CD4-positive, CD25-positive, alpha-beta regulatory T cell (primary cell): ENCODE measurements at regions not wholly inside any gene's neighbourhood (a gene's known extent, or its start where the extent isn't known, plus 50 kb on each side); places are given as distances from the start of the nearest gene placed in this dataset.

Source experiments
- ATAC-seq, 2 donors: fragments of 150-1000 bp; cut with Tn5 transposase; one replicate each; pipeline ENCODE4 v1.10.0; 2021; ENCODE audit warnings: low read depth in 2 of 2, moderate number of reproducible peaks in 2 of 2, moderate library complexity in 1 of 2
- DNase-seq, 3 donors: peaks; one replicate each; pipeline versions ENCODE4 v3.0.0 to v3.0.0-alpha.2; 2012 to 2022; ENCODE audit warnings: mixed read lengths in 1 of 3
- H3K27ac ChIP-seq: one replicate; pipeline ENCODE4 v1.7.0; 2013; ENCODE audit warnings: mild to moderate bottlenecking, low read length; ENCODE audit not compliant: insufficient read depth, poor library complexity, severe bottlenecking
- H3K27me3 ChIP-seq: one replicate; pipeline ENCODE4 v1.7.0; 2013; ENCODE audit warnings: low read length; ENCODE audit not compliant: control insufficient read depth, insufficient read depth
- H3K36me3 ChIP-seq: one replicate; pipeline ENCODE4 v1.7.0; 2013; ENCODE audit warnings: mild to moderate bottlenecking, low read length, moderate library complexity; ENCODE audit not compliant: control insufficient read depth, insufficient read depth
- H3K4me1 ChIP-seq: 2 replicates; pipeline ENCODE4 v1.7.0; 2013; ENCODE audit warnings: mild to moderate bottlenecking, low read length; ENCODE audit not compliant: insufficient read depth, control insufficient read depth, poor library complexity, severe bottlenecking
- H3K4me3 ChIP-seq: one replicate; pipeline ENCODE4 v1.7.0; 2013; ENCODE audit warnings: low read depth, mild to moderate bottlenecking, low read length, moderate library complexity
- H3K9me3 ChIP-seq, 2 experiments: 1 replicate in 1 of 2; 2 replicates in 1 of 2; pipeline ENCODE4 v1.7.0; 2013; ENCODE audit warnings: low read length in 2 of 2, mild to moderate bottlenecking in 1 of 2, moderate library complexity in 1 of 2; ENCODE audit not compliant: control insufficient read depth in 2 of 2
- H3K27ac Mint-ChIP-seq, 3 donors: one replicate each; pipeline ENCODE4 v1.8.0; 2020 to 2022; ENCODE audit warnings: mild to moderate bottlenecking in 3 of 3, mixed read lengths in 3 of 3, moderate library complexity in 2 of 3
- H3K27me3 Mint-ChIP-seq: one replicate; pipeline ENCODE4 v1.8.0; 2022; ENCODE audit warnings: mild to moderate bottlenecking, mixed read lengths
- H3K36me3 Mint-ChIP-seq: one replicate; pipeline ENCODE4 v1.8.0; 2020; ENCODE audit warnings: mixed read lengths
- H3K4me1 Mint-ChIP-seq, 4 donors: one replicate each; pipeline ENCODE4 v1.8.0; 2020 to 2022; ENCODE audit warnings: mixed read lengths in 4 of 4, mild to moderate bottlenecking in 1 of 4
- H3K4me3 Mint-ChIP-seq, 4 donors: one replicate each; pipeline ENCODE4 v1.8.0; 2020 to 2022; ENCODE audit warnings: mild to moderate bottlenecking in 4 of 4, mixed read lengths in 4 of 4, moderate library complexity in 3 of 4
- H3K9me3 Mint-ChIP-seq, 7 donors: one replicate each; pipeline ENCODE4 v1.8.0; 2020 to 2022; ENCODE audit warnings: mixed read lengths in 7 of 7, mild to moderate bottlenecking in 3 of 7, moderate library complexity in 2 of 7

- H3K36me3 ChIP-seq = no peaks in the 10 kb centered on the region
- H3K27ac ChIP-seq = no peak overlapping the region
- no peak for DNase-seq
- H3K4me1 Mint-ChIP-seq = no peaks in the 10 kb centered on the region
- H3K27me3 ChIP-seq = no peaks in the 10 kb centered on the region
- no peaks in the 10 kb centered on the region for H3K27me3 Mint-ChIP-seq
- peaks cover 0 to 10% (median 2%) of the 10 kb centered on the region in 7 donors for H3K9me3 Mint-ChIP-seq
- no peak overlapping the region for H3K27ac Mint-ChIP-seq
- no peaks in the 10 kb centered on the region for H3K9me3 ChIP-seq
- no peaks in the 10 kb centered on the region for H3K4me1 ChIP-seq
- no peaks in the 10 kb centered on the region for H3K36me3 Mint-ChIP-seq
- ATAC-seq = no peak
- no peak overlapping the region for H3K4me3 Mint-ChIP-seq
- H3K4me3 ChIP-seq = no peak overlapping the region
Measured at GRCh38 chr6:10259671-10260070, 155.2 kb downstream of the TFAP2A start.

DNA sequence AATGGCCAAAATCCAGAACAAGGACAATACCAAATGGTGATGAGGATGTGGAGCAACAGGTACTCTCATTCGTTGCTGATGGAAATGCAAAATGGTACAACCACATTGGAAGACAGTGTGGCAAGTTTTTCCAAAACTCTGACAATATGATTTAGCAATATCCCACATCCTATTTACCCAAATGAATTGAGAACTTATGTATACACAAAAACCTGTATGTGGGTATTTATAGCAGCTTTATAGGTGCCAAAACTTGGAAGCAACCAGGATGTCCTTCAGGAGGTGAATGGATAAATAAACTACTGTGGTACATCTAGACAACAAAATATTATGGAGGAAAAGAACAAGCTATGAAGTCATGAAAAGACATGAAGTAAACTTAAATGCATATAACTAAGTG, 156.5 kb downstream of the TFAP2A start:
- Histone ChIP-seq H3K4me1 (no peaks in the 10 kb centered on the region), H3K9me3 (no peaks in the 10 kb centered on the region), H3K27me3 (no peaks in the 10 kb centered on the region), H3K4me3 (no peak overlapping the region), H3K27ac (no peak overlapping the region), H3K36me3 (no peaks in the 10 kb centered on the region)
- H3K27me3 Mint-ChIP-seq = no peaks in the 10 kb centered on the region
- H3K36me3 Mint-ChIP-seq = no peaks in the 10 kb centered on the region
- no peak overlapping the region for H3K4me3 Mint-ChIP-seq
- H3K9me3 Mint-ChIP-seq = peaks cover 0 to 10% (median 2%) of the 10 kb centered on the region in 7 donors
- DNase-seq (no peak), ATAC-seq (no peak)
- no peak overlapping the region for H3K27ac Mint-ChIP-seq
- no peaks in the 10 kb centered on the region for H3K4me1 Mint-ChIP-seq

- Histone ChIP-seq H3K4me3 (no peak overlapping the region), H3K27me3 (no peaks in the 10 kb centered on the region), H3K36me3 (no peaks in the 10 kb centered on the region), H3K4me1 (no peaks in the 10 kb centered on the region), H3K9me3 (no peaks in the 10 kb centered on the region), H3K27ac (no peak overlapping the region)
- Mint-ChIP-seq H3K36me3 (no peaks in the 10 kb centered on the region), H3K27ac (no peak overlapping the region), H3K9me3 (peaks cover 0 to 10% (median 2%) of the 10 kb centered on the region in 7 donors), H3K27me3 (no peaks in the 10 kb centered on the region), H3K4me3 (no peak overlapping the region), H3K4me1 (no peaks in the 10 kb centered on the region)
- ATAC-seq (no peak), DNase-seq (peak in 1 of 3 donors; percentile 2)
Measured at GRCh38 chr6:10256113-10256690, 158.7 kb downstream of the TFAP2A start.

GRCh38 chr6:10250655-10251220, 164.1 kb downstream of the TFAP2A start:
- Mint-ChIP-seq H3K36me3 (no peaks in the 10 kb centered on the region), H3K27me3 (no peaks in the 10 kb centered on the region), H3K27ac (no peak overlapping the region), H3K4me1 (no peaks in the 10 kb centered on the region), H3K4me3 (no peak overlapping the region), H3K9me3 (peaks cover 0 to 2% (median 1%) of the 10 kb centered on the region in 7 donors)
- Histone ChIP-seq H3K36me3 (no peaks in the 10 kb centered on the region), H3K27ac (no peak overlapping the region), H3K27me3 (no peaks in the 10 kb centered on the region), H3K4me3 (no peak overlapping the region), H3K4me1 (no peaks in the 10 kb centered on the region), H3K9me3 (no peaks in the 10 kb centered on the region)
- no peak for ATAC-seq
- DNase-seq = no peak

DNA sequence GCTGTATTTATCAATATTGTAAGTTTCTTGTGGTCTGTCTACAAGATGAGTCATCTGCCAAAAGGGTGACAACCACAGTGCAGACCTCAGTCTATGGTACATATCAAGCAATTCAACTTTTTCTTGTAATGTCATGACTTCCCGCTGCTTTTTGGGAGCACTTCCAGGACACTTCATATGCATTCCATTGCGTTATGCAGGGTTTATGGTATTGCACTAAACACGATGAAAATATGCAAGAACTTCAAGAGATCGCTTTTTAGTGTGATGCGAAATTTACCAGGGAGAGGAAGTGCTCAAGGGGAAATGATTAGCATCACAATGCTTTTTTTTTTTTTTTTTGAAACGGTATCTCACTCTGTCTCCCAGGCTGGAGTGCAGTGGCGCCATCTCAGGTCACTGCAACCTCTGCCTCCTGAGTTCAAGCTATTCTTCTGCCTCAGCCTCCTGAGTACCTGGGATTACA, 166.5 kb downstream of the TFAP2A start:
- H3K36me3 Mint-ChIP-seq = no peaks in the 10 kb centered on the region
- no peak overlapping the region for H3K4me3 Mint-ChIP-seq
- Histone ChIP-seq H3K27me3 (no peaks in the 10 kb centered on the region), H3K4me1 (no peaks in the 10 kb centered on the region), H3K9me3 (no peaks in the 10 kb centered on the region), H3K27ac (no peak overlapping the region), H3K4me3 (no peak overlapping the region), H3K36me3 (no peaks in the 10 kb centered on the region)
- H3K27ac Mint-ChIP-seq = no peak overlapping the region
- DNase-seq (no peak), ATAC-seq (no peak)
- peaks cover 0 to 2% (median 1%) of the 10 kb centered on the region in 7 donors for H3K9me3 Mint-ChIP-seq
- H3K4me1 Mint-ChIP-seq = no peaks in the 10 kb centered on the region
- no peaks in the 10 kb centered on the region for H3K27me3 Mint-ChIP-seq

DNA sequence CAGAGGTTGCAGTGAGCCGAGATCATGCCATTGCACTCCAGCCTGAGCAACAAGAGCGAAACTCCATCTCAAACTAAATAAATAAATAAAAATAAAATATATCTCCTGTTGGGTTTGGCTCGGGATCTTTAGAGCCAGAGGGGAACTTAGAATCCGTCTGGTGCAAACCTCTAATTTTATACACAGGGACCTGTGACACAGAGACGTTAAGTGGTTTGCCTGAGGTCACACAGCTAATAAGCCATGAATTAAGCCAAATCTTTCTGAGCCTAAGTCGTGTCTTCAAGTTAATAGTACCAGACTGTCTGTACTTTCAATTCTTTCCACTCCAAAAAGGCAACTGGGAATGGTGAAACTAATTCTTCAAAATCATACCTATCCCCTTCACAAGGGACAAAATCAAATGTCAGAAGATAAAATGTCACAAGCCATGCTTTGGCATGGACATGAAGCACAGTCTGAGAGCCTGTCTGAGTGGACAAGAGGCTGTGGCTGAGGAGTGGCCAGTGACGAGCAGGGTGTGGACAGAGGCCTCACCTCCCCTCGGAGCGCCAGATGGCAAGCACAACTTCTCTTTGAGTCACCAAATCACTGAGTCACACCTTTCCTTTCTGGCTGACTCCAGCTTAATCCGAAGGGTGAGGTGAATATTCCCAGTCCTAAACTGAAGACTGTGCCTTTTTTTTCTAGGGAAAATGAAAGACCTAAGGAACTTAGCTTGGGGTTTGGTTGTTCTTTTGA, 177.4 kb downstream of the TFAP2A start:
- H3K9me3 Mint-ChIP-seq = no peaks in the 10 kb centered on the region
- Histone ChIP-seq H3K9me3 (no peaks in the 10 kb centered on the region), H3K4me3 (no peak overlapping the region), H3K27me3 (no peaks in the 10 kb centered on the region), H3K36me3 (no peaks in the 10 kb centered on the region), H3K4me1 (no peaks in the 10 kb centered on the region), H3K27ac (no peak overlapping the region)
- H3K27me3 Mint-ChIP-seq = no peaks in the 10 kb centered on the region
- no peak for ATAC-seq
- no peak overlapping the region for H3K4me3 Mint-ChIP-seq
- H3K36me3 Mint-ChIP-seq = no peaks in the 10 kb centered on the region
- H3K4me1 Mint-ChIP-seq = no peaks in the 10 kb centered on the region
- H3K27ac Mint-ChIP-seq = no peak overlapping the region
- DNase-seq = no peak

DNA sequence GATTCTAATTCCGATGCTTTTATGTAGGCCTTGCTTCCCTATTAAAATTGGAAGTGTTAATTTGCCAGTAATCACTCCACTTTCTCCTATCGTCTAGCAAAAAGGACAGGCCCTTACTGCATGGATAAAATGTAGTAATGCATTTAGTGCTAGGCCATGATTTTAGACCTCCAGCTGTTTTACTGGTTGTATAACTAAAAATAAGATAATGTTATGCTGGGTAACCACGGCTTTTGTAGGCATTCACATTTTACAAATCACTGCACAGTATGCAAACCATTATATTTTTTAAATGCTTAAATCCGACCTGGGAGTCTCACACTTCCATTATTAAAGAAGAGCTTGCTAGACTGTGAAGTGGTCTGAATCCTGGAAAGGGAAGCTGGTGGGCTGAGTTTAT, 179.5 kb downstream of the TFAP2A start:
- Histone ChIP-seq H3K4me1 (no peaks in the 10 kb centered on the region), H3K27ac (no peak overlapping the region), H3K36me3 (no peaks in the 10 kb centered on the region), H3K27me3 (no peaks in the 10 kb centered on the region), H3K4me3 (no peak overlapping the region), H3K9me3 (no peaks in the 10 kb centered on the region)
- Mint-ChIP-seq H3K4me3 (no peak overlapping the region), H3K9me3 (peaks cover 0 to 2% (median 0%) of the 10 kb centered on the region in 7 donors), H3K27me3 (no peaks in the 10 kb centered on the region), H3K27ac (no peak overlapping the region), H3K36me3 (no peaks in the 10 kb centered on the region), H3K4me1 (no peaks in the 10 kb centered on the region)
- ATAC-seq (no peak), DNase-seq (no peak)

DNA sequence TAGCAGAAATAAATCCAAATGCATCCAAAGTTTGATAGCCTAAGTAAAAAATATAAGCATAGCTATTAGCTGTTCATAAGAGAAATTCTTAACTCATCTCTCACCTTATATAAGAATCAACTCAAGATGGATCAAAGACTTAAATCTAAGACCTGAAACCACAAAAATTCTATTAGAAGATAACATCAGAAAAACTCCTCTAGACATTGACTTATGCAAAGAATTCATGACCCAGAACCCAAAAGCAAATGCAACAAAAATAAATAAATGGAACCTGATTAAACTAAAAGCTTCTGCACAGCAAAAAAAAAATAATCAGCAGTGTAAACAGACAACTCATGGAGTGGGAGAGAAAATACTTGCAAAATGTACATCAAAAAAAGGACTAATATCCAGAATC, 184.3 kb downstream of the TFAP2A start:
- Mint-ChIP-seq H3K27me3 (no peaks in the 10 kb centered on the region), H3K4me1 (no peaks in the 10 kb centered on the region), H3K9me3 (peaks cover 5 to 13% (median 7%) of the 10 kb centered on the region in 7 donors), H3K27ac (no peak overlapping the region), H3K36me3 (no peaks in the 10 kb centered on the region), H3K4me3 (no peak overlapping the region)
- Histone ChIP-seq H3K9me3 (no peaks in the 10 kb centered on the region), H3K27ac (no peak overlapping the region), H3K27me3 (no peaks in the 10 kb centered on the region), H3K4me3 (no peak overlapping the region), H3K36me3 (no peaks in the 10 kb centered on the region), H3K4me1 (no peaks in the 10 kb centered on the region)
- DNase-seq (no peak), ATAC-seq (no peak)
